ENCODE measurements at regions not wholly inside any gene's neighbourhood (a gene's known extent, or its start where the extent isn't known, plus 50 kb on each side); places are given as distances from the start of the nearest gene placed in this dataset.

- Histone ChIP-seq H3K27me3 (ENCODE audit: control insufficient read depth, insufficient read depth, low read length) (no peaks in the 10 kb centered on the region), H3K9me3 (ENCODE audit: control insufficient read depth, insufficient read depth, low read depth, low read length) (no peaks in the 10 kb centered on the region), H3K4me1 (ENCODE audit: control insufficient read depth, insufficient read depth, low read length) (no peaks in the 10 kb centered on the region), H3K4me3 (ENCODE audit: low read depth in 2 of 2, low read length in 2 of 2) (no peak overlapping the region), H3K27ac (ENCODE audit: low read length) (no peak overlapping the region), H3K36me3 (ENCODE audit: control insufficient read depth, insufficient read depth, low read length) (no peaks in the 10 kb centered on the region)
- no TSS peak for BruUV-seq (replicated peaks)
- in situ Hi-C loops (cut with HindIII; ENCODE audit: low pct_unique_long_range_greater_than_20kb, low sequenced_read_pairs) (no loop called here), intact Hi-C loops (cut with micrococcal nuclease; ENCODE audit: unreplicated experiment) (loop anchor here (5.0 kb wide), 1 partner anchor 653 kb away; no protein-coding TSS in a partner anchor)
- TF ChIP-seq POLR2AphosphoS5 (IDR thresholded peaks at IDR 0.05; ENCODE audit: low read depth, low read length) (no peak), CTCF (IDR thresholded peaks at IDR 0.05) (peak; percentile 21; the same call in 1 of the 2 replicates)
- TF ChIP-seq, protein P1, sequence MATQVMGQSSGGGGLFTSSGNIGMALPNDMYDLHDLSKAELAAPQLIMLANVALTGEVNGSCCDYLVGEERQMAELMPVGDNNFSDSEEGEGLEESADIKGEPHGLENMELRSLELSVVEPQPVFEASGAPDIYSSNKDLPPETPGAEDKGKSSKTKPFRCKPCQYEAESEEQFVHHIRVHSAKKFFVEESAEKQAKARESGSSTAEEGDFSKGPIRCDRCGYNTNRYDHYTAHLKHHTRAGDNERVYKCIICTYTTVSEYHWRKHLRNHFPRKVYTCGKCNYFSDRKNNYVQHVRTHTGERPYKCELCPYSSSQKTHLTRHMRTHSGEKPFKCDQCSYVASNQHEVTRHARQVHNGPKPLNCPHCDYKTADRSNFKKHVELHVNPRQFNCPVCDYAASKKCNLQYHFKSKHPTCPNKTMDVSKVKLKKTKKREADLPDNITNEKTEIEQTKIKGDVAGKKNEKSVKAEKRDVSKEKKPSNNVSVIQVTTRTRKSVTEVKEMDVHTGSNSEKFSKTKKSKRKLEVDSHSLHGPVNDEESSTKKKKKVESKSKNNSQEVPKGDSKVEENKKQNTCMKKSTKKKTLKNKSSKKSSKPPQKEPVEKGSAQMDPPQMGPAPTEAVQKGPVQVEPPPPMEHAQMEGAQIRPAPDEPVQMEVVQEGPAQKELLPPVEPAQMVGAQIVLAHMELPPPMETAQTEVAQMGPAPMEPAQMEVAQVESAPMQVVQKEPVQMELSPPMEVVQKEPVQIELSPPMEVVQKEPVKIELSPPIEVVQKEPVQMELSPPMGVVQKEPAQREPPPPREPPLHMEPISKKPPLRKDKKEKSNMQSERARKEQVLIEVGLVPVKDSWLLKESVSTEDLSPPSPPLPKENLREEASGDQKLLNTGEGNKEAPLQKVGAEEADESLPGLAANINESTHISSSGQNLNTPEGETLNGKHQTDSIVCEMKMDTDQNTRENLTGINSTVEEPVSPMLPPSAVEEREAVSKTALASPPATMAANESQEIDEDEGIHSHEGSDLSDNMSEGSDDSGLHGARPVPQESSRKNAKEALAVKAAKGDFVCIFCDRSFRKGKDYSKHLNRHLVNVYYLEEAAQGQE (IDR thresholded peaks at IDR 0.05; ENCODE audit: insufficient read depth in 1 of 2, low read depth in 2 of 2, low read length in 1 of 2): no peak
- no peak for DNase-seq (ENCODE audit: low read depth, low spot score)
- no peak for ATAC-seq
- POLR2A ChIA-PET: no interaction called here
- CTCF ChIA-PET: interaction anchor here (0.7 kb wide), 1 partner anchor 1014 kb away, joined by 3 read pairs; no protein-coding TSS in a partner anchor
Measured at GRCh38 chr14:86055512-86056075, 525.6 kb downstream of the FLRT2 start.

- CTCF ChIA-PET: no interaction called here
- no peak overlapping the region for H3K27ac ChIP-seq (ENCODE audit: low read length)
- BruUV-seq (replicated peaks): no TSS peak
- intact Hi-C loops (cut with micrococcal nuclease; ENCODE audit: unreplicated experiment): no loop called here
- no peak overlapping the region for H3K4me3 ChIP-seq (ENCODE audit: low read depth in 2 of 2, low read length in 2 of 2)
- POLR2A ChIA-PET: no interaction called here
- H3K27me3 ChIP-seq (ENCODE audit: control insufficient read depth, insufficient read depth, low read length): no peaks in the 10 kb centered on the region
- no peaks in the 10 kb centered on the region for H3K36me3 ChIP-seq (ENCODE audit: control insufficient read depth, insufficient read depth, low read length)
- in situ Hi-C loops (cut with HindIII; ENCODE audit: low pct_unique_long_range_greater_than_20kb, low sequenced_read_pairs): no loop called here
- ATAC-seq (no peak), DNase-seq (ENCODE audit: low read depth, low spot score) (no peak)
- H3K4me1 ChIP-seq (ENCODE audit: control insufficient read depth, insufficient read depth, low read length): no peaks in the 10 kb centered on the region
- H3K9me3 ChIP-seq (ENCODE audit: control insufficient read depth, insufficient read depth, low read depth, low read length): no peaks in the 10 kb centered on the region
- TF ChIP-seq CTCF (IDR thresholded peaks at IDR 0.05) (no peak), POLR2AphosphoS5 (IDR thresholded peaks at IDR 0.05; ENCODE audit: low read depth, low read length) (no peak), SIN3A (IDR thresholded peaks at IDR 0.05; ENCODE audit: borderline replicate concordance, insufficient read depth, low read depth, low read length) (no peak), TCF7L2 (IDR thresholded peaks at IDR 0.05; ENCODE audit: low read depth, low read length) (no peak)
- TF ChIP-seq, protein P1 (IDR thresholded peaks at IDR 0.05; ENCODE audit: insufficient read depth in 1 of 2, low read depth in 2 of 2, low read length in 1 of 2): no peak
Measured at GRCh38 chr14:86052868-86053267, 522.9 kb downstream of the FLRT2 start.

Measured in Panc1 (cell line).